Prostate gland (tissue), 2 donors: ENCODE measurements at regions not wholly inside any gene's neighbourhood (a gene's known extent, or its start where the extent isn't known, plus 50 kb on each side); places are given as distances from the start of the nearest gene placed in this dataset.

Experiments
- POLR2A ChIP-seq: fragments of 450-650 bp; IDR thresholded peaks from one replicate; pipeline ENCODE4 v1.6.1; 2016; ENCODE audit warnings: antibody characterized with exemption, mild to moderate bottlenecking
- POLR2AphosphoS5 ChIP-seq: sonication (generic); formaldehyde crosslinking; IDR thresholded peaks from one replicate; pipeline ENCODE4 v1.6.1; 2017; ENCODE audit warnings: antibody characterized with exemption
- TF ChIP-seq, protein P1 (sequence below), 4 experiments: fragments of 200-600 bp in 2 of 4; fragments of 450-650 bp in 2 of 4; sonication (generic) in 2 of 4; IDR thresholded peaks; 1 replicate in 3 of 4; 2 replicates in 1 of 4; pipeline ENCODE4 v1.5.1; 2016 to 2019; ENCODE audit warnings: antibody characterized with exemption in 4 of 4, mild to moderate bottlenecking in 2 of 4, moderate library complexity in 2 of 4

DNA sequence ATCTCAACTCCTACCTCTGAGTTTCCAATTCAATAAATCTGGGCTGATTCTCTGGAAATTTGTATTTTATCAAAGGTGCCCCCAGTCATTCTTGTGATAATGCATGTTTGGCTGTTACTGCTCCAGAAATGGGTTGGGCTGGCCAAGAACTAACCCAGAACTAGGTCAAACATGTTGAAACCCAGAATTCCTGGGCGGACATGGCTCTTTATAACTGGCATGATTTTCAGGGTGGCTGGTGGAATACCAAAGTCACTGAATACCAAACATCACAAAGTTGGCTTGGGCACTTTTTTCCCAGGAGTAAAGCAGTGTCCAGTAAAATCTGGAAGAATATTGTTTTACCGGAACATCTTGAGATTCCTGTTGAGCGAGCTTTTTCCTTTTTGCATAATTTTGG is 89.4 kb upstream of the S1PR1 start:
- TF ChIP-seq, protein P1, sequence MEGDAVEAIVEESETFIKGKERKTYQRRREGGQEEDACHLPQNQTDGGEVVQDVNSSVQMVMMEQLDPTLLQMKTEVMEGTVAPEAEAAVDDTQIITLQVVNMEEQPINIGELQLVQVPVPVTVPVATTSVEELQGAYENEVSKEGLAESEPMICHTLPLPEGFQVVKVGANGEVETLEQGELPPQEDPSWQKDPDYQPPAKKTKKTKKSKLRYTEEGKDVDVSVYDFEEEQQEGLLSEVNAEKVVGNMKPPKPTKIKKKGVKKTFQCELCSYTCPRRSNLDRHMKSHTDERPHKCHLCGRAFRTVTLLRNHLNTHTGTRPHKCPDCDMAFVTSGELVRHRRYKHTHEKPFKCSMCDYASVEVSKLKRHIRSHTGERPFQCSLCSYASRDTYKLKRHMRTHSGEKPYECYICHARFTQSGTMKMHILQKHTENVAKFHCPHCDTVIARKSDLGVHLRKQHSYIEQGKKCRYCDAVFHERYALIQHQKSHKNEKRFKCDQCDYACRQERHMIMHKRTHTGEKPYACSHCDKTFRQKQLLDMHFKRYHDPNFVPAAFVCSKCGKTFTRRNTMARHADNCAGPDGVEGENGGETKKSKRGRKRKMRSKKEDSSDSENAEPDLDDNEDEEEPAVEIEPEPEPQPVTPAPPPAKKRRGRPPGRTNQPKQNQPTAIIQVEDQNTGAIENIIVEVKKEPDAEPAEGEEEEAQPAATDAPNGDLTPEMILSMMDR (IDR thresholded peaks at IDR 0.05) = no peak
- no peak for TF ChIP-seq POLR2A
- no peak for TF ChIP-seq POLR2AphosphoS5
